ENCODE measurements at regions not wholly inside any gene's neighbourhood (a gene's known extent, or its start where the extent isn't known, plus 50 kb on each side); places are given as distances from the start of the nearest gene placed in this dataset.

DNA sequence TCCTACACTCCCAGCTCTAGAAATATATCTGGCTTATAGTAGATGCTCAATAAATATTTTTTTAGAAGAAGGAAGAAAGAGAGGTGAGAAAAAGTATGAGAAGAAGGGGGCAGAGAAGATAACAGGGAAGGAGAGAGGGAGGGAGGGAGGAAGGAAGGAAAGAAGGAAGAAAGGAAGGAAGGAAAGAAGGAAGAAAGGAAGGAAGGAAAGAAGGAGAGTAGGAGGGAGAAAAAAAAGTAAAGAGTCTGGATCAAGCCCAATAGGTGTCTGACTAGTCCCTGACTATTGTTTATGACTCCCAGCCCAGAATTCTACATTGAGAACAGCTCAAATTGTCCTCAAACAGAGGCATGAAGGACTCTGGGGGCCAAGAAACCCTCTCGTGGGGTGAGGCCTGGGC lies 83.9 kb downstream of the THNSL2 start:
- Histone ChIP-seq H3K9me3 (ENCODE audit: control insufficient read depth, insufficient read depth, low read depth, low read length) (no peaks in the 10 kb centered on the region), H3K36me3 (ENCODE audit: control insufficient read depth, insufficient read depth, low read length) (no peaks in the 10 kb centered on the region), H4K20me1 (ENCODE audit: control insufficient read depth, extremely low read depth, insufficient read depth, low read length) (no peaks in the 10 kb centered on the region), H3K79me2 (ENCODE audit: control insufficient read depth, insufficient read depth, low read length) (no peaks in the 10 kb centered on the region), H3K27me3 (ENCODE audit: control insufficient read depth, insufficient read depth, low read length) (no peaks in the 10 kb centered on the region), H3K4me1 (ENCODE audit: control insufficient read depth, extremely low read depth, insufficient read depth, low read length) (no peaks in the 10 kb centered on the region), H3K4me2 (ENCODE audit: extremely low read depth, insufficient read depth, low read length) (no peak overlapping the region), H3K9ac (ENCODE audit: insufficient read depth, low read length) (no peak overlapping the region), H3K4me3 (replicated peaks in 1 of 4; ENCODE audit: control extremely low read depth in 1 of 4, insufficient read depth in 1 of 4, low read depth in 3 of 4, low read length in 4 of 4) (no peak overlapping the region), H2AFZ (ENCODE audit: low read length) (no peak overlapping the region), H3K27ac (ENCODE audit: insufficient read depth, low read length) (no peak overlapping the region)
- no peak for DNase-seq (ENCODE audit: low read depth in 2 of 2)
- TF ChIP-seq, protein P1, sequence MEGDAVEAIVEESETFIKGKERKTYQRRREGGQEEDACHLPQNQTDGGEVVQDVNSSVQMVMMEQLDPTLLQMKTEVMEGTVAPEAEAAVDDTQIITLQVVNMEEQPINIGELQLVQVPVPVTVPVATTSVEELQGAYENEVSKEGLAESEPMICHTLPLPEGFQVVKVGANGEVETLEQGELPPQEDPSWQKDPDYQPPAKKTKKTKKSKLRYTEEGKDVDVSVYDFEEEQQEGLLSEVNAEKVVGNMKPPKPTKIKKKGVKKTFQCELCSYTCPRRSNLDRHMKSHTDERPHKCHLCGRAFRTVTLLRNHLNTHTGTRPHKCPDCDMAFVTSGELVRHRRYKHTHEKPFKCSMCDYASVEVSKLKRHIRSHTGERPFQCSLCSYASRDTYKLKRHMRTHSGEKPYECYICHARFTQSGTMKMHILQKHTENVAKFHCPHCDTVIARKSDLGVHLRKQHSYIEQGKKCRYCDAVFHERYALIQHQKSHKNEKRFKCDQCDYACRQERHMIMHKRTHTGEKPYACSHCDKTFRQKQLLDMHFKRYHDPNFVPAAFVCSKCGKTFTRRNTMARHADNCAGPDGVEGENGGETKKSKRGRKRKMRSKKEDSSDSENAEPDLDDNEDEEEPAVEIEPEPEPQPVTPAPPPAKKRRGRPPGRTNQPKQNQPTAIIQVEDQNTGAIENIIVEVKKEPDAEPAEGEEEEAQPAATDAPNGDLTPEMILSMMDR (conservative IDR thresholded peaks at IDR 0.05 in 1 of 2, IDR thresholded peaks at IDR 0.05 in 1 of 2; ENCODE audit: low read depth in 1 of 2, low read length in 2 of 2): no peak
- no peak for TF ChIP-seq EZH2 (IDR thresholded peaks at IDR 0.05; ENCODE audit: low read length, missing control alignments)

DNA sequence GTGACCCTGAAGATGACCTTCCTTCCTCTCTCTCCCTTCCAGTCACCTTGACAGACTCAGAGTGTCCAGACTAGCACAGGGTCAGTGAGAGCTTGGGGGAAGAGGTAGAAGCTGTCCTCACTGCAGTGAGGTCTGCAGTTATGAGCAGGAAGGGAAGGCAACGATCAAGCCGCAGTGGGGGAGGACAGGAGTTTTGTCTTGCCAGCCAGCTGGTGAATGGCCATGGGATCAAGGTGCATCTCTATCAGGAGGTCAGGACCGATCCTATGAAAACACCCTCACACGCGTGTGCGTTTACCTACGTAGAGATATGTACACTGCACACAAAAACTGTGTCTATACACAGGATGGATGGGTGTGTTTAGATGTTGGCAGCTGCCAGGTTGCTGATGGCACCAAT lies 83.2 kb downstream of the THNSL2 start:
- H3K79me2 ChIP-seq (ENCODE audit: control insufficient read depth, insufficient read depth, low read length): no peaks in the 10 kb centered on the region

GRCh38 chr2:88252646-88253045 lies 82.5 kb downstream of the THNSL2 start:
- Histone ChIP-seq H4K20me1 (ENCODE audit: control insufficient read depth, extremely low read depth, insufficient read depth, low read length) (no peaks in the 10 kb centered on the region), H3K4me1 (ENCODE audit: control insufficient read depth, extremely low read depth, insufficient read depth, low read length) (no peaks in the 10 kb centered on the region), H3K27me3 (ENCODE audit: control insufficient read depth, insufficient read depth, low read length) (no peaks in the 10 kb centered on the region), H3K9ac (ENCODE audit: insufficient read depth, low read length) (no peak overlapping the region), H3K79me2 (ENCODE audit: control insufficient read depth, insufficient read depth, low read length) (no peaks in the 10 kb centered on the region), H3K36me3 (ENCODE audit: control insufficient read depth, insufficient read depth, low read length) (no peaks in the 10 kb centered on the region), H3K4me2 (ENCODE audit: extremely low read depth, insufficient read depth, low read length) (no peak overlapping the region), H3K9me3 (ENCODE audit: control insufficient read depth, insufficient read depth, low read depth, low read length) (no peaks in the 10 kb centered on the region), H3K27ac (ENCODE audit: insufficient read depth, low read length) (no peak overlapping the region), H2AFZ (ENCODE audit: low read length) (no peak overlapping the region), H3K4me3 (replicated peaks in 1 of 4; ENCODE audit: control extremely low read depth in 1 of 4, insufficient read depth in 1 of 4, low read depth in 3 of 4, low read length in 4 of 4) (no peak overlapping the region)
- no peak for DNase-seq (ENCODE audit: low read depth in 2 of 2)
- TF ChIP-seq EZH2 (IDR thresholded peaks at IDR 0.05; ENCODE audit: low read length, missing control alignments): no peak
- TF ChIP-seq, protein P1 (conservative IDR thresholded peaks at IDR 0.05 in 1 of 2, IDR thresholded peaks at IDR 0.05 in 1 of 2; ENCODE audit: low read depth in 1 of 2, low read length in 2 of 2): no peak

More for the DNA sequence above, 83.2 kb downstream of the THNSL2 start:
- no peak for DNase-seq (ENCODE audit: low read depth in 2 of 2)
- Histone ChIP-seq H3K9ac (ENCODE audit: insufficient read depth, low read length) (no peak overlapping the region), H3K27me3 (ENCODE audit: control insufficient read depth, insufficient read depth, low read length) (no peaks in the 10 kb centered on the region), H3K36me3 (ENCODE audit: control insufficient read depth, insufficient read depth, low read length) (no peaks in the 10 kb centered on the region), H3K4me3 (replicated peaks in 1 of 4; ENCODE audit: control extremely low read depth in 1 of 4, insufficient read depth in 1 of 4, low read depth in 3 of 4, low read length in 4 of 4) (no peak overlapping the region), H3K4me2 (ENCODE audit: extremely low read depth, insufficient read depth, low read length) (no peak overlapping the region), H3K4me1 (ENCODE audit: control insufficient read depth, extremely low read depth, insufficient read depth, low read length) (no peaks in the 10 kb centered on the region), H2AFZ (ENCODE audit: low read length) (no peak overlapping the region), H4K20me1 (ENCODE audit: control insufficient read depth, extremely low read depth, insufficient read depth, low read length) (no peaks in the 10 kb centered on the region), H3K27ac (ENCODE audit: insufficient read depth, low read length) (no peak overlapping the region), H3K9me3 (ENCODE audit: control insufficient read depth, insufficient read depth, low read depth, low read length) (no peaks in the 10 kb centered on the region)
- TF ChIP-seq, protein P1 (conservative IDR thresholded peaks at IDR 0.05 in 1 of 2, IDR thresholded peaks at IDR 0.05 in 1 of 2; ENCODE audit: low read depth in 1 of 2, low read length in 2 of 2): no peak
- TF ChIP-seq EZH2 (IDR thresholded peaks at IDR 0.05; ENCODE audit: low read length, missing control alignments): no peak
